ENCODE measurements at regions not wholly inside any gene's neighbourhood (a gene's known extent, or its start where the extent isn't known, plus 50 kb on each side); places are given as distances from the start of the nearest gene placed in this dataset.
"Not testable (repeated sequence)": the region's sequence is repeated elsewhere in the genome, so short reads cannot be mapped to it uniquely, and the experiment has no call there.

GRCh38 chr11:126145954-126146353, 65.5 kb downstream of the RPUSD4 start:
- Mint-ChIP-seq H3K36me3 (ENCODE audit: low read depth, unreplicated experiment) (no peaks in the 10 kb centered on the region), H3K27ac (ENCODE audit: unreplicated experiment) (no peak overlapping the region), H3K4me1 (ENCODE audit: low read depth, unreplicated experiment) (peaks cover 10% of the 10 kb centered on the region), H3K27me3 (ENCODE audit: low read depth, unreplicated experiment) (peaks cover 3% of the 10 kb centered on the region), H3K4me3 (ENCODE audit: unreplicated experiment) (no peak overlapping the region), H3K9me3 (ENCODE audit: unreplicated experiment) (peaks cover 4% of the 10 kb centered on the region)
- no peak overlapping the region for H3K4me3 ChIP-seq (ENCODE audit: insufficient read depth, low read depth, low read length)
- peaks cover 4% of the 10 kb centered on the region for H3K4me1 ChIP-seq (ENCODE audit: insufficient read depth, low read length)
- peaks cover 21% of the 10 kb centered on the region for H3K27me3 ChIP-seq (ENCODE audit: insufficient read depth, low read length)
- no peak overlapping the region for H3K9ac ChIP-seq (ENCODE audit: low read length)
- TF ChIP-seq, protein P1, sequence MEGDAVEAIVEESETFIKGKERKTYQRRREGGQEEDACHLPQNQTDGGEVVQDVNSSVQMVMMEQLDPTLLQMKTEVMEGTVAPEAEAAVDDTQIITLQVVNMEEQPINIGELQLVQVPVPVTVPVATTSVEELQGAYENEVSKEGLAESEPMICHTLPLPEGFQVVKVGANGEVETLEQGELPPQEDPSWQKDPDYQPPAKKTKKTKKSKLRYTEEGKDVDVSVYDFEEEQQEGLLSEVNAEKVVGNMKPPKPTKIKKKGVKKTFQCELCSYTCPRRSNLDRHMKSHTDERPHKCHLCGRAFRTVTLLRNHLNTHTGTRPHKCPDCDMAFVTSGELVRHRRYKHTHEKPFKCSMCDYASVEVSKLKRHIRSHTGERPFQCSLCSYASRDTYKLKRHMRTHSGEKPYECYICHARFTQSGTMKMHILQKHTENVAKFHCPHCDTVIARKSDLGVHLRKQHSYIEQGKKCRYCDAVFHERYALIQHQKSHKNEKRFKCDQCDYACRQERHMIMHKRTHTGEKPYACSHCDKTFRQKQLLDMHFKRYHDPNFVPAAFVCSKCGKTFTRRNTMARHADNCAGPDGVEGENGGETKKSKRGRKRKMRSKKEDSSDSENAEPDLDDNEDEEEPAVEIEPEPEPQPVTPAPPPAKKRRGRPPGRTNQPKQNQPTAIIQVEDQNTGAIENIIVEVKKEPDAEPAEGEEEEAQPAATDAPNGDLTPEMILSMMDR (IDR thresholded peaks at IDR 0.05; ENCODE audit: insufficient read depth, low read depth, low read length) = no peak
- TF ChIP-seq EZH2 (IDR thresholded peaks at IDR 0.05; ENCODE audit: insufficient read depth, low read length) = no peak
- no peaks in the 10 kb centered on the region for H4K20me1 ChIP-seq (ENCODE audit: insufficient read depth, low read length)
- no peak for FAIRE-seq
- no peak overlapping the region for H2AFZ ChIP-seq (ENCODE audit: low read depth, low read length)
- no peak overlapping the region for H3K4me2 ChIP-seq (ENCODE audit: low read length)
- no peaks in the 10 kb centered on the region for H3K36me3 ChIP-seq (ENCODE audit: insufficient read depth, low read length)
- no peaks in the 10 kb centered on the region for H3K9me3 ChIP-seq (ENCODE audit: insufficient read depth, low read depth, low read length)
- DNase-seq (ENCODE audit: low read depth) = no peak
- no peaks in the 10 kb centered on the region for H3K79me2 ChIP-seq (ENCODE audit: insufficient read depth, low read length)
- no peak overlapping the region for H3K27ac ChIP-seq (ENCODE audit: low read depth, low read length)

DNA sequence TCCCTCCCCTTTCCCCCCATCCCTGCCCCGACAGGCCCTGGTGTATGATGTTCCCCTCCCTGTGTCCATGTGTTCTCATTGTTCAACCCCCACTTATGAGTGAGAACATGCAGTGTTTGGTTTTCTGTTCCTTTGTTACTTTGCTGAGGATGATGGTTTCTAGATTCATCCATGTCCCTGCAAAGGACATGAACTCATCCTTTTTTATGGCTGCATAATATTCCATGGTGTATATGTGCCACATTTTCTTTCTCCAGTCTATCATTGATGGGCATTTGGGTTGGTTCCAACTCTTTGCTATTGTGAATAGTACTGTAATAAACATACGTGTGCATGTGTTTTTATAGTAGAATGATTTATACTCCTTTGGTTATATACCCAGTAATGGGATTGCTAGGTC, 68.0 kb downstream of the RPUSD4 start:
- not testable (repeated sequence) for DNase-seq (ENCODE audit: low read depth); H3K9me3 Mint-ChIP-seq (ENCODE audit: unreplicated experiment); H3K4me3 Mint-ChIP-seq (ENCODE audit: unreplicated experiment); H3K79me2 ChIP-seq (ENCODE audit: insufficient read depth, low read length); H3K4me3 ChIP-seq (ENCODE audit: insufficient read depth, low read depth, low read length); H3K36me3 ChIP-seq (ENCODE audit: insufficient read depth, low read length); H2AFZ ChIP-seq (ENCODE audit: low read depth, low read length); H3K27ac Mint-ChIP-seq (ENCODE audit: unreplicated experiment); H3K27me3 Mint-ChIP-seq (ENCODE audit: low read depth, unreplicated experiment); H3K27ac ChIP-seq (ENCODE audit: low read depth, low read length); H3K4me2 ChIP-seq (ENCODE audit: low read length); H3K36me3 Mint-ChIP-seq (ENCODE audit: low read depth, unreplicated experiment); FAIRE-seq; H3K9me3 ChIP-seq (ENCODE audit: insufficient read depth, low read depth, low read length); H3K9ac ChIP-seq (ENCODE audit: low read length); H4K20me1 ChIP-seq (ENCODE audit: insufficient read depth, low read length)
- Histone ChIP-seq H3K4me1 (ENCODE audit: insufficient read depth, low read length) (peaks cover 16% of the 10 kb centered on the region), H3K27me3 (ENCODE audit: insufficient read depth, low read length) (peaks cover 32% of the 10 kb centered on the region)
- H3K4me1 Mint-ChIP-seq (ENCODE audit: low read depth, unreplicated experiment) = peaks cover 23% of the 10 kb centered on the region

- peak overlapping the region; percentile 52 for H3K4me2 ChIP-seq (ENCODE audit: low read length)
- TF ChIP-seq, protein P1 (IDR thresholded peaks at IDR 0.05; ENCODE audit: insufficient read depth, low read depth, low read length) = no peak
- no peak for TF ChIP-seq EZH2 (IDR thresholded peaks at IDR 0.05; ENCODE audit: insufficient read depth, low read length)
- no peaks in the 10 kb centered on the region for H3K79me2 ChIP-seq (ENCODE audit: insufficient read depth, low read length)
- H3K9me3 ChIP-seq (ENCODE audit: insufficient read depth, low read depth, low read length) = no peaks in the 10 kb centered on the region
- no peaks in the 10 kb centered on the region for H3K36me3 ChIP-seq (ENCODE audit: insufficient read depth, low read length)
- peaks cover 37% of the 10 kb centered on the region for H3K27me3 ChIP-seq (ENCODE audit: insufficient read depth, low read length)
- DNase-seq (ENCODE audit: low read depth) (peak; percentile 77), FAIRE-seq (no peak)
- Mint-ChIP-seq H3K4me3 (ENCODE audit: unreplicated experiment) (no peak overlapping the region), H3K27ac (ENCODE audit: unreplicated experiment) (no peak overlapping the region), H3K27me3 (ENCODE audit: low read depth, unreplicated experiment) (peaks cover 12% of the 10 kb centered on the region), H3K9me3 (ENCODE audit: unreplicated experiment) (peaks cover 4% of the 10 kb centered on the region), H3K4me1 (ENCODE audit: low read depth, unreplicated experiment) (peaks cover 18% of the 10 kb centered on the region), H3K36me3 (ENCODE audit: low read depth, unreplicated experiment) (no peaks in the 10 kb centered on the region)
- no peak overlapping the region for H3K4me3 ChIP-seq (ENCODE audit: insufficient read depth, low read depth, low read length)
- H4K20me1 ChIP-seq (ENCODE audit: insufficient read depth, low read length) = peaks cover 4% of the 10 kb centered on the region
- H3K9ac ChIP-seq (ENCODE audit: low read length) = no peak overlapping the region
- H3K4me1 ChIP-seq (ENCODE audit: insufficient read depth, low read length) = peaks cover 16% of the 10 kb centered on the region
- no peak overlapping the region for H2AFZ ChIP-seq (ENCODE audit: low read depth, low read length)
- H3K27ac ChIP-seq (ENCODE audit: low read depth, low read length) = no peak overlapping the region
Observed at GRCh38 chr11:126140926-126141280, 70.5 kb downstream of the RPUSD4 start.
